Muscle layer of duodenum (tissue), 2 donors: ENCODE measurements at regions not wholly inside any gene's neighbourhood (a gene's known extent, or its start where the extent isn't known, plus 50 kb on each side); places are given as distances from the start of the nearest gene placed in this dataset.
"Not testable (repeated sequence)": the region's sequence is repeated elsewhere in the genome, so short reads cannot be mapped to it uniquely, and the experiment has no call there.

ENCODE experiments used
- H3K27ac ChIP-seq: one replicate; pipeline ENCODE4 v1.7.0; 2013; ENCODE audit warnings: mild to moderate bottlenecking, low read length
- H3K27me3 ChIP-seq: one replicate; pipeline ENCODE4 v1.7.0; 2013; ENCODE audit warnings: low read depth, mild to moderate bottlenecking, control low read depth, low read length
- H3K36me3 ChIP-seq, 2 donors: one replicate each; pipeline ENCODE4 v1.7.0; 2013; ENCODE audit warnings: low read length in 2 of 2, control low read depth in 1 of 2, mild to moderate bottlenecking in 1 of 2; ENCODE audit not compliant: insufficient read depth in 2 of 2, control insufficient read depth in 1 of 2
- H3K4me1 ChIP-seq, 2 donors: one replicate each; pipeline ENCODE4 v1.7.0; 2013; ENCODE audit warnings: low read length in 2 of 2, mild to moderate bottlenecking in 2 of 2, control low read depth in 1 of 2, moderate library complexity in 1 of 2; ENCODE audit not compliant: insufficient read depth in 2 of 2, control insufficient read depth in 1 of 2
- H3K4me3 ChIP-seq, 2 donors: one replicate each; pipeline ENCODE4 v1.7.0; 2013; ENCODE audit warnings: low read length in 2 of 2, low read depth in 1 of 2, mild to moderate bottlenecking in 1 of 2
- H3K9me3 ChIP-seq, 2 donors: one replicate each; pipeline ENCODE4 v1.7.0; 2013; ENCODE audit warnings: low read length in 2 of 2, control low read depth in 1 of 2, mild to moderate bottlenecking in 1 of 2; ENCODE audit not compliant: control insufficient read depth in 1 of 2
- donor health status: healthy.

DNA sequence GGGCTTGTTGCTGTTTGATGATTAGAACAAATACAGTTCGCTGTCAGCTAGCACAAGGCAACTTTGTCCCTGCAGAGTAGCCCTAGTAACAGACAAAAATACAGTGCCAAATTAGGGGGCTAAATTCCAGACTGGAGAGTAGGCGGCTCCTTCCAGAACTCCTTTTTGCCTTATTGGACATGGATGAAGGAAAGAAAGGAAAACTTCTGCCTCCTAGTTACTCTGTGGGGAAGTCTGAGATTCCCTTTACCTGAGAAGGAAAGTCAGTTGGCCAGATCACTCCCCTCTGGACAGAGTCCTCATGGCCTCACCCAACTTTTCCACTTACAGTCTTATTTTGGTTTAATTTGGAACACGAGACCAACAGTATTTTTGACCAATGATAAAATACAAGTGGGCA lies 140.5 kb upstream of the ADAMTS3 start:
- H3K36me3 ChIP-seq, result no peaks in the 10 kb centered on the region
- H3K9me3 ChIP-seq, result no peaks in the 10 kb centered on the region
- no peak overlapping the region for H3K27ac ChIP-seq
- H3K4me1 ChIP-seq, result no peaks in the 10 kb centered on the region
- no peaks in the 10 kb centered on the region for H3K27me3 ChIP-seq
- H3K4me3 ChIP-seq, result no peak overlapping the region

DNA sequence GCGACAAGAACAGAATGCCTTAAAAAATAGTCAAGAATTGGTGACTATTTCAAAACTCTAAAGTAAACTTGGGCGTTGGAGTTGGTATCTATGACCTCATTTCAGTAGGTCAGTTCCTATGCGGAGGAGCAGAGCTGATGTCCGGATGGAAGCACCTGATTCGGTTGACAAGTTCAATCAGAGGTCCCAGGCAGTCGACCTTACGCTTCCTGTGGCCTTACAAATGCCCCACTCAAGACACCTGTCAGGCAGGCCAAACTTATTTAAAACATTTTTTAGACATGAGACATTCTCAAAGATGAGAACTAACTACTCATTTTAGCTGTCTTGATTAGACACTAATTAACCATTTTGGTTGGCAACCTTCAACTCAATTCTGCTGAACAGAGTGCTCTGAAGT lies 137.7 kb upstream of the ADAMTS3 start:
- H3K4me1 ChIP-seq, result no peaks in the 10 kb centered on the region
- H3K27me3 ChIP-seq, result no peaks in the 10 kb centered on the region
- H3K36me3 ChIP-seq, result no peaks in the 10 kb centered on the region
- H3K27ac ChIP-seq, result no peak overlapping the region
- no peaks in the 10 kb centered on the region for H3K9me3 ChIP-seq
- H3K4me3 ChIP-seq, result no peak overlapping the region

DNA sequence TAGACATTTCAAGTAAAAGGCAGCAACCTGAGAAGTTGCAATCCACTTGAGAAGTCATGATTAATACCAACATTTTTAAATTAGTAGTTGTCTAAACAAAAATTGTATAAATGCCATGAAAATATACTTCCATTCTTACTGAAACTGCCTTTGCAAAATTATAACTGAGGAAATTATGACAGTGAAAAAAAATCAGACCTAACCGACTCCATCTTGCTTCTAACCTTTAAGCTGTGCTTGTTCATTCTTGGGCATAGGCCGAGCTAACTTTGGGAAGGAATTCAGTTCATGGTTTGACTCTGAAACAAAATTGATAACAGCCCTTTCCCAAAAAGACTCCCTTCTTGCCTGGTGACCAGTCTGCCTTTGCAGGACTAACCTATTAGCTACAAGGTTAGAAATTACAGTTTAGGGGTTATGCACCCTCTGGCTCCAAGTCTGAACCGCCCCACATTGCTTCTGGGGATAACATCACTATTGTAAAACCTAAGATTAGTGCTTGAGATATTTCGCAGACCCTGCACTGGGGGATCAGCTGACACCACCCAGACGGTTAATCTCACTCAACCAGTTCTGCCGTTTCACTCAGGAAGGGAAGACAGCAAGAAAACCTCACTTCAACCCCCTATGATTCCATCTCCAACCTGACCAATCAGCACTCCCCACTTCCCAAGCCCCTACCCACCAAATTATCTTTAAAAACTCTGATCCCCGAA lies 136.1 kb upstream of the ADAMTS3 start:
- not testable (repeated sequence) for H3K36me3 ChIP-seq, H3K4me3 ChIP-seq, H3K27ac ChIP-seq, H3K27me3 ChIP-seq, H3K9me3 ChIP-seq, H3K4me1 ChIP-seq

DNA sequence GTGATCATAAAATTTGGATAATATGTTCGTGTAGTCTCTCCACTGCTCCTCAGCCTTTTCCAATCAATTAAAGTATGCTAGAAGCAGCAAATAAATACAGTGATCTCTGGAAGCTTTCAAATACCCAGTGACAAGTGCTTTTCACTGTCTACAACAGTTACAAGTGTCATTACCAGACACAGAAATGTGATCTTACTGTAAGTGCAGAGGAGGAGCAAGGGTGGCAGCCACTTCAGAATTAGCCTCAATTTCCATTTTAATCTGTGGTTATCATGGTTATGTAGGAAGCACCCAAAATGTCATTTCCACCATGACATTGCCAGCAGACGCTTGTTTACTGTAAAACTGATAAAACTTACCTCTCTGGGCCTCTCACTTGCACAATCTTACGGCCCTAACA lies 133.9 kb upstream of the ADAMTS3 start:
- H3K27ac ChIP-seq, result no peak overlapping the region
- H3K4me1 ChIP-seq, result no peaks in the 10 kb centered on the region
- no peaks in the 10 kb centered on the region for H3K36me3 ChIP-seq
- H3K4me3 ChIP-seq, result no peak overlapping the region
- H3K27me3 ChIP-seq, result no peaks in the 10 kb centered on the region
- H3K9me3 ChIP-seq, result no peaks in the 10 kb centered on the region

DNA sequence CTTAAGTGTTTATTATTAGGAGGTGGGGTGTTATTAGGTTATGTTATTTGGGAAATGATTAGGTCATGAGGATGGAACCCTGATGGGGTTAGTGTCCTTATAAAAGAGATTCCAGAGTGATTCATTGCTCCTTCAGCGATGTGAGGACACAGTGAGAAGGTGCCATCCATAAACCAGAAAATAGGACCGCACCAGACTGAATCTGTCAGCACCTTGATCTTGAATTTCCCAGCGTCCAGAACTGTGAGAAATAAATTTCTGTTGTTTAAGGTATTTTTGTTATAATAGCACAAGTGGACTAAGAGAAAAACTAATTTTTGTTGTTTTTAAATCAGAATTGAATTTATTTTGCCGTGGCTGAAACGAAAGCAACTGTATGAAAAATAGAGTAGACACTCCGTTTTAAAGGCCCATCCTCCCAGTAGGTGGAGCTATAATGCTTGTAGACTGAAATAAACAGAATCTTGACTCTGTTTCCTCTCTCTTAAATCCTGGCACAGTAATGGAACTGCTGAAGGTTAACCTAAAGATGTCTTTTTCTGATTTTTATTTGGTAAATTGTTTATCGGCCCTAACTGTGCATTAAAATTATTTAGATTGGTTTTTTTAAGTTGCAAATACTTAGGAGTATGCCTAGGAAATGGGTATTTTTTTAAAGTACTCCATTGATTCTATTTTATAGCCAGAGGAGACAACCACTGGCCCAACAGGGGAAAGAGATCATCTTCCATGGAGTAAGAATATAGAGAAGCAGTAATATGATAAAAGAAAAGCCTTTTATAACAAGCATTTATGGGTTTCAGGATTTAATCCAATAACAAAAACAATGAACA lies 133.2 kb upstream of the ADAMTS3 start:
- Histone ChIP-seq H3K9me3 (no peaks in the 10 kb centered on the region), H3K27ac (no peak overlapping the region), H3K4me3 (peak overlapping the region; percentile 45 to 57), H3K27me3 (no peaks in the 10 kb centered on the region), H3K36me3 (no peaks in the 10 kb centered on the region), H3K4me1 (no peaks in the 10 kb centered on the region)

DNA sequence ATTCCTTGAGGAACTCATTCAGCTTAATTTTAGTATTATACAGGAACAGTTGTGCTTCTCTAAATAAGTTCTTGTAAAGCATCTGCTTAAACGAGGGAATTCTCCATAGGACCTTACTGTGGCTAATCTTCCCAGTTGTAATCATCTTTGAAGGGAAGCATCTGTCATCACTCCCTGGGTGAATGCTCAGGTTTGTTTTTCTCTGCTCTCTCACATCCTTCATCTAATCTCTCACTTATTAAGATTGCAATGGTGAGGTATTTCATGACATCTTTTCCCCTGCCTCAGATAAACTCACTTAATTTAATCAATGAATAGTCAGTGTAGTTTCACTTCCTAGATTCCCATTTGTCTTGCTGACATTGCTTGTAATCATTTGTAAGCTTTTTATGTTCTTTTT lies 121.8 kb upstream of the ADAMTS3 start:
- no peak overlapping the region for H3K27ac ChIP-seq
- no peaks in the 10 kb centered on the region for H3K27me3 ChIP-seq
- no peaks in the 10 kb centered on the region for H3K4me1 ChIP-seq
- no peaks in the 10 kb centered on the region for H3K36me3 ChIP-seq
- H3K4me3 ChIP-seq, result no peak overlapping the region
- H3K9me3 ChIP-seq, result peaks cover 0 to 1% of the 10 kb centered on the region in 2 donors

DNA sequence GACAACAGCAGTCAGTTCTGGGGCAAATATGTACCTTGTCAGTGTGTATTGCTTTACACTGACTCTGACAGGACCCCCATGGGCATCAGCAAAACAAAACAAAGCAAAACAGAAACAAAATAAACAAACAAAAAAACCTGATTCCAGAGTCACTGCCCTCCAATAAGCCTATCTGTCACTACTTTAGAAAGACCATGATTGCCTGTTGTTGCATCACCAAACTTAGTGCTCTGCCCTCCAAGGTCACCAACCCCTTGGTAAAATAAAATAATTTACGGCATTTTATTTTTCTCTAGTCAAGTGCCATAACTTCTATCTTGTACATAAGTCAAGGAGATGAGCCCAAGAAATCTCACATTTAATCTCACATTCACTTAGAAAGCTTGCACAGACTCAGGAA lies 120.9 kb upstream of the ADAMTS3 start:
- Histone ChIP-seq H3K9me3 (peaks cover 0 to 3% of the 10 kb centered on the region in 2 donors), H3K4me3 (no peak overlapping the region), H3K4me1 (no peaks in the 10 kb centered on the region), H3K27ac (no peak overlapping the region), H3K36me3 (no peaks in the 10 kb centered on the region), H3K27me3 (no peaks in the 10 kb centered on the region)

DNA sequence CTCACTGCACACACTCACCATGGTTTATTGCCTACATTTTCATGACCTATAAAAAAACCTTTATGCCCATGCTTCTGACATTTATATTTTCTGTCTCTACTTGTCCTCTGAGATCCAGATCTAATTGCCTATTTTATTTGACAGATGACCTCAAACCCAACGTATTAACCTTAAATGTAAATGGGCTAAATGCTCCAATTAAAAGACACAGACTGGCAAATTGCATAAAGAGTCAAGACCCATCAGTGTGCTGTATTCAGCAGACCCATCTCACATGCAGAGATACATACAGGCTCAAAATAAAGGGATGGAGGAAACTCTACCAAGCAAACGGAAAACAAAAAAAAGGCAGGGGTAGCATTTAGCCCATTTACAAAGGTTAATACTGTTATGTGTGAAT lies 117.4 kb upstream of the ADAMTS3 start:
- not testable (repeated sequence) for H3K36me3 ChIP-seq, H3K27me3 ChIP-seq, H3K27ac ChIP-seq, H3K4me1 ChIP-seq, H3K4me3 ChIP-seq, H3K9me3 ChIP-seq

DNA sequence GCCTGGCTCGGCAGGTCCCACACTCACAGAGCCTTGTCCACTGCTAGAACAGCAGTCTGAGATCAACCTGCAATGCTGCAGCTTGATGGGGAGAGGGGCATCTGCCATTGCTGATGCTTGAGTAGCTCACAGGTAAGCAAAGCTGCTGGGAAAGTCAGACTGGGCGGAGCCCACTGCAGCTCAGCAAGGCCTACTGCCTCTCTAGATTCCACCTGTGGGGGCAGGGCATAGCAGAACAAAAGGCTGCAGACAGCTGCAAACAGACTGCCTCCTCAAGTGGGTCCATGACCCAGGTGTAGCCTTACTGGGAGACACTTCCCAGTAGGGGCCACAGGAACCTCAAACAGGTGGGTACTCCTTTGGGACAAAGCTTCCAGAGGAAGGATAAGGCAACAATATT lies 110.6 kb upstream of the ADAMTS3 start:
- Histone ChIP-seq H3K4me1 (no peaks in the 10 kb centered on the region), H3K27me3 (no peaks in the 10 kb centered on the region), H3K4me3 (no peak overlapping the region), H3K36me3 (no peaks in the 10 kb centered on the region), H3K9me3 (peaks cover 0 to 7% of the 10 kb centered on the region in 2 donors), H3K27ac (no peak overlapping the region)

DNA sequence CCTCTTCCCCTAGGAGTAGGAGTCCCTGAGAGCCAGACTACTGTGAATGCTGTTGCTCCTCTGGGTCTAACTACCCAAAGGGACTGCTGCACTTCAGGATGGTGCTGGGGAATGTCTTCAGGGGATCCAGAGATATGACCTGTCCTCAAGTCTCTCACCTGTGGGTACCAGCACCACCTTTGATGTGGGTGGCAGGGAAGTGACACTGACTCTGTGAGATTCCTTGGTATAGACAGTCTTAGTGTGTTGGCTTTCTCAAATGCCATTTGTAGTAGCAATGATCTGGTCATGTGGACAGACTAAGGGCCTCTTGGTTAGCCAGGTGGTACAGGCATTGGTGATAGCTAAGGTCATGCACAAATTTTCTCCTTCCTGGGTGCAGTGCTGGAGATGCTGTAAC lies 108.9 kb upstream of the ADAMTS3 start:
- no peak overlapping the region for H3K27ac ChIP-seq
- peaks cover 0 to 4% of the 10 kb centered on the region in 2 donors for H3K9me3 ChIP-seq
- no peak overlapping the region for H3K4me3 ChIP-seq
- H3K36me3 ChIP-seq, result no peaks in the 10 kb centered on the region
- no peaks in the 10 kb centered on the region for H3K27me3 ChIP-seq
- H3K4me1 ChIP-seq, result no peaks in the 10 kb centered on the region

DNA sequence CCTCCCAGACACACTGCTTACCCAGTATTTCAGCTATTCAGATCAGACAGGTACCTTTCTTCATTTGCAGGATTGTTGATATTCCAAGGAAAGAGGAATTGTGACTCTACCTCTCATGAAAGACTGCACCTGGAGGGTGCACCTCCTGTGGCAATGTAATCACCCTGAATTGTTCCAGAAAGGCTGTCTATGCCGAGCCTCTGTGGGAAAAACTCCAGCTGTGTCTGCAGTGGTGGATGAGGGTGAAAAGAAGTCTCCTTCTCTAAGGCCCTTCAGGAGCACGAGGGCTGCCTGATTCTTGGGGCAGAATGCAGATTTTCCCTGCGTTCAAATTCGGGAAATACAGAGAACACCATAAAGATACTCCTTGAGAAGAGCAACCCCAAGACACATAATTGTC lies 108.2 kb upstream of the ADAMTS3 start:
- Histone ChIP-seq H3K4me3 (no peak overlapping the region), H3K27me3 (no peaks in the 10 kb centered on the region), H3K9me3 (peaks cover 0 to 4% of the 10 kb centered on the region in 2 donors), H3K4me1 (no peaks in the 10 kb centered on the region), H3K36me3 (no peaks in the 10 kb centered on the region), H3K27ac (no peak overlapping the region)
